SH-SY5Y (cell line): ENCODE measurements at regions not wholly inside any gene's neighbourhood (a gene's known extent, or its start where the extent isn't known, plus 50 kb on each side); places are given as distances from the start of the nearest gene placed in this dataset.

Experiments
- GATA2 ChIP-seq: IDR thresholded peaks from 2 replicates; pipeline ENCODE4 v1.6.1; 2011; ENCODE audit warnings: mild to moderate bottlenecking, low read depth, low read length
- GATA3 ChIP-seq: IDR thresholded peaks from 2 replicates; pipeline ENCODE4 v1.6.1; 2011; ENCODE audit warnings: low read depth, mild to moderate bottlenecking, low read length, moderate library complexity

GRCh38 chr3:70747847-70748246 lies 435.4 kb upstream of the MDFIC2 start:
- TF ChIP-seq GATA2 (no peak), GATA3 (no peak)

- TF ChIP-seq GATA3 (no peak), GATA2 (no peak)
Measured at GRCh38 chr3:70744536-70744935, 432.1 kb upstream of the MDFIC2 start.

- TF ChIP-seq GATA3 = no peak
- TF ChIP-seq GATA2 = no peak
Measured at GRCh38 chr3:70743754-70744153, 431.3 kb upstream of the MDFIC2 start.

- TF ChIP-seq GATA3 = no peak
Measured at GRCh38 chr3:70742081-70742480, 429.6 kb upstream of the MDFIC2 start.

- TF ChIP-seq GATA3 (no peak), GATA2 (no peak)
Measured at GRCh38 chr3:70740872-70741271, 428.4 kb upstream of the MDFIC2 start.

GRCh38 chr3:70740071-70740470 lies 427.6 kb upstream of the MDFIC2 start:
- TF ChIP-seq GATA3 = no peak
- TF ChIP-seq GATA2 = no peak

GRCh38 chr3:70738291-70738681 lies 425.8 kb upstream of the MDFIC2 start:
- TF ChIP-seq GATA3 = no peak
- TF ChIP-seq GATA2 = no peak

GRCh38 chr3:70737666-70738290 lies 425.3 kb upstream of the MDFIC2 start:
- TF ChIP-seq GATA3 = no peak

GRCh38 chr3:70736009-70736408 lies 423.6 kb upstream of the MDFIC2 start:
- TF ChIP-seq GATA3 (no peak), GATA2 (no peak)

- TF ChIP-seq GATA2 (no peak), GATA3 (no peak)
Measured at GRCh38 chr3:70734756-70735155, 422.3 kb upstream of the MDFIC2 start.

- TF ChIP-seq GATA2 (no peak), GATA3 (no peak)
Measured at GRCh38 chr3:70731046-70731445, 418.6 kb upstream of the MDFIC2 start.

- TF ChIP-seq GATA2 (no peak), GATA3 (no peak)
Measured at GRCh38 chr3:70729845-70730244, 417.4 kb upstream of the MDFIC2 start.

GRCh38 chr3:70728311-70728710 lies 415.9 kb upstream of the MDFIC2 start:
- TF ChIP-seq GATA3 = no peak
- no peak for TF ChIP-seq GATA2

- no peak for TF ChIP-seq GATA2
- no peak for TF ChIP-seq GATA3
Measured at GRCh38 chr3:70726961-70727360, 414.5 kb upstream of the MDFIC2 start.

- TF ChIP-seq GATA3 = no peak
- no peak for TF ChIP-seq GATA2
Measured at GRCh38 chr3:70726096-70726938, 413.9 kb upstream of the MDFIC2 start.

- no peak for TF ChIP-seq GATA3
- no peak for TF ChIP-seq GATA2
Measured at GRCh38 chr3:70722018-70722417, 409.6 kb upstream of the MDFIC2 start.

GRCh38 chr3:70716832-70717231 lies 404.4 kb upstream of the MDFIC2 start:
- no peak for TF ChIP-seq GATA3
- no peak for TF ChIP-seq GATA2
